ENCODE measurements at regions not wholly inside any gene's neighbourhood (a gene's known extent, or its start where the extent isn't known, plus 50 kb on each side); places are given as distances from the start of the nearest gene placed in this dataset.

GRCh38 chr1:56355422-56355821, 223.9 kb downstream of the PLPP3 start:
- TF ChIP-seq CTCF (IDR thresholded peaks at IDR 0.05; ENCODE audit: extremely low read depth, missing control alignments): no peak
- DNase-seq (ENCODE audit: low spot score): no peak

- DNase-seq (ENCODE audit: low spot score): no peak
- TF ChIP-seq CTCF (IDR thresholded peaks at IDR 0.05; ENCODE audit: extremely low read depth, missing control alignments): no peak
Observed at GRCh38 chr1:56345831-56346230, 233.5 kb downstream of the PLPP3 start.

GRCh38 chr1:56340977-56341376, 238.4 kb downstream of the PLPP3 start:
- TF ChIP-seq CTCF (IDR thresholded peaks at IDR 0.05; ENCODE audit: extremely low read depth, missing control alignments): no peak
- no peak for DNase-seq (ENCODE audit: low spot score)

- TF ChIP-seq CTCF (IDR thresholded peaks at IDR 0.05; ENCODE audit: extremely low read depth, missing control alignments): no peak
Observed at GRCh38 chr1:56339786-56340465, 239.4 kb downstream of the PLPP3 start.

GRCh38 chr1:56339093-56339492, 240.3 kb downstream of the PLPP3 start:
- no peak for DNase-seq (ENCODE audit: low spot score)
- TF ChIP-seq CTCF (IDR thresholded peaks at IDR 0.05; ENCODE audit: extremely low read depth, missing control alignments): no peak

More at GRCh38 chr1:56339786-56340465, 239.4 kb downstream of the PLPP3 start:
- no peak for DNase-seq (ENCODE audit: low spot score)

GRCh38 chr1:56336982-56337381, 242.4 kb downstream of the PLPP3 start:
- no peak for DNase-seq (ENCODE audit: low spot score)
- no peak for TF ChIP-seq CTCF (IDR thresholded peaks at IDR 0.05; ENCODE audit: extremely low read depth, missing control alignments)

- DNase-seq (ENCODE audit: low spot score): no peak
- TF ChIP-seq CTCF (IDR thresholded peaks at IDR 0.05; ENCODE audit: extremely low read depth, missing control alignments): no peak
Observed at GRCh38 chr1:56335394-56335793, 244.0 kb downstream of the PLPP3 start.

Data from GM20000 (cell line).